SK-N-SH (cell line): ENCODE measurements at regions not wholly inside any gene's neighbourhood (a gene's known extent, or its start where the extent isn't known, plus 50 kb on each side); places are given as distances from the start of the nearest gene placed in this dataset.
"Not testable (repeated sequence)": the region's sequence is repeated elsewhere in the genome, so short reads cannot be mapped to it uniquely, and the experiment has no call there.

Experiments used
- CTCF ChIA-PET: fragments of 300-600, 350-600 bp; formaldehyde crosslinking; extraction: SDS; loops from one replicate; lab custom pipeline; 2021; lab: Yijun Ruan, JAX
- POLR2A ChIA-PET: fragments of 350-600 bp; sonication (Branson Sonifier 250); formaldehyde crosslinking; extraction: SDS; loops from one replicate; lab custom pipeline; 2020; ENCODE audit warnings: antibody characterized with exemption, inconsistent platforms; lab: Yijun Ruan, JAX
- DNase-seq: peaks from one replicate; pipeline ENCODE4 v3.0.0; 2012
- H2AFZ ChIP-seq: fragments of 200-600 bp; sonication (generic); 2 replicates; pipeline ENCODE4 v1.8.1; 2016; ENCODE audit warnings: antibody characterized with exemption, mild to moderate bottlenecking, low read depth
- H3F3A ChIP-seq: fragments of 200-600 bp; sonication (generic); replicated peaks from 2 replicates; pipeline ENCODE3; 2016; ENCODE audit warnings: antibody characterized with exemption, mild to moderate bottlenecking; ENCODE audit not compliant: insufficient read depth
- H3K27ac ChIP-seq, 2 experiments: fragments of 200-500 bp in 1 of 2; fragments of 200-600 bp in 1 of 2; sonication (Bioruptor generic) in 1 of 2; sonication (generic), shearing (Covaris generic) in 1 of 2; 2 replicates each; pipeline versions ENCODE4 v1.5.1 to v1.6.1; 2014 to 2016; ENCODE audit warnings: low read depth in 2 of 2, inconsistent platforms in 1 of 2, low read length in 1 of 2, mild to moderate bottlenecking in 1 of 2, mixed read lengths in 1 of 2
- H3K27me3 ChIP-seq: fragments of 200-600 bp; sonication (generic), shearing (Covaris generic); 2 replicates; pipeline ENCODE4 v1.6.1; 2016; ENCODE audit warnings: mixed run types; ENCODE audit not compliant: insufficient read depth
- H3K36me3 ChIP-seq, 2 experiments: fragments of 200-500 bp in 1 of 2; fragments of 200-600 bp in 1 of 2; sonication (Bioruptor generic) in 1 of 2; sonication (generic) in 1 of 2; replicated peaks in 1 of 2; 2 replicates each; pipeline versions ENCODE3 to v1.5.1; 2014 to 2016; ENCODE audit warnings: low read length in 1 of 2, mild to moderate bottlenecking in 1 of 2; ENCODE audit not compliant: insufficient read depth in 2 of 2, control insufficient read depth in 1 of 2
- H3K4me1 ChIP-seq, 2 experiments: fragments of 200-500 bp in 1 of 2; fragments of 200-600 bp in 1 of 2; sonication (Bioruptor generic) in 1 of 2; sonication (generic), shearing (Covaris generic) in 1 of 2; 2 replicates each; pipeline versions ENCODE4 v1.5.1 to v1.6.1; 2014 to 2016; ENCODE audit warnings: low read depth in 1 of 2, low read length in 1 of 2, mixed run types in 1 of 2; ENCODE audit not compliant: insufficient read depth in 2 of 2, control insufficient read depth in 1 of 2
- H3K4me2 ChIP-seq: fragments of 200-600 bp; sonication (generic), shearing (Covaris generic); 2 replicates; pipeline ENCODE4 v1.6.1; 2017; ENCODE audit warnings: mixed run types
- H3K4me3 ChIP-seq, 2 experiments: fragments of 200-500 bp in 1 of 2; fragments of 200-600 bp in 1 of 2; sonication (Bioruptor generic) in 1 of 2; sonication (generic), shearing (Covaris generic) in 1 of 2; 2 replicates each; pipeline versions ENCODE4 v1.5.1 to v1.8.1; 2014 to 2016; ENCODE audit warnings: low read depth in 2 of 2, inconsistent platforms in 1 of 2, low read length in 1 of 2, mild to moderate bottlenecking in 1 of 2, mixed read lengths in 1 of 2, moderate library complexity in 1 of 2
- H3K79me2 ChIP-seq: fragments of 200-600 bp; sonication (generic); 2 replicates; pipeline ENCODE4 v1.8.1; 2017; ENCODE audit warnings: mild to moderate bottlenecking; ENCODE audit not compliant: insufficient read depth
- H3K9ac ChIP-seq: fragments of 200-600 bp; sonication (generic); 2 replicates; pipeline ENCODE4 v1.6.1; 2017; ENCODE audit warnings: mixed run types
- H3K9me2 ChIP-seq: fragments of 200-600 bp; sonication (generic); 2 replicates; pipeline ENCODE4 v1.6.1; 2017; ENCODE audit warnings: mixed run types
- H3K9me3 ChIP-seq: fragments of 200-600 bp; sonication (generic); 2 replicates; pipeline ENCODE4 v1.6.1; 2017; ENCODE audit warnings: mixed run types, mild to moderate bottlenecking, moderate library complexity
- H4K20me1 ChIP-seq: fragments of 200-600 bp; sonication (generic); 2 replicates; pipeline ENCODE4 v1.6.1; 2017; ENCODE audit warnings: mild to moderate bottlenecking, mixed run types; ENCODE audit not compliant: insufficient read depth
- CHD2 ChIP-seq: fragments of 150-350 bp; IDR thresholded peaks from 2 replicates; pipeline ENCODE4 v1.6.1; 2018; ENCODE audit warnings: low read length; ENCODE audit not compliant: partially characterized antibody
- ELF1 ChIP-seq: IDR thresholded peaks from 2 replicates; pipeline ENCODE4 v1.4.0; 2012
- EP300 ChIP-seq, 2 experiments: IDR thresholded peaks; 2 replicates each; pipeline versions ENCODE4 v1.4.0 to v1.6.1; 2012; ENCODE audit warnings: borderline replicate concordance in 1 of 2, low read depth in 1 of 2, low read length in 1 of 2
- EZH2phosphoT487 ChIP-seq: fragments of 200-600 bp; sonication (generic); IDR thresholded peaks from 2 replicates; pipeline ENCODE4 v1.6.1; 2017; ENCODE audit warnings: low read depth, mixed run types, mild to moderate bottlenecking, antibody characterized with exemption, moderate library complexity, borderline replicate concordance
- FOXJ3 ChIP-seq: sonication (generic); formaldehyde crosslinking; IDR thresholded peaks from 2 replicates; pipeline ENCODE4 v1.5.1; 2020; ENCODE audit warnings: mild to moderate bottlenecking, missing genetic modification reagents
- FOXM1 ChIP-seq: IDR thresholded peaks from 2 replicates; pipeline ENCODE4 v1.4.0; 2012; ENCODE audit warnings: low read depth, mild to moderate bottlenecking
- GATA2 ChIP-seq: sonication (generic); formaldehyde crosslinking; IDR thresholded peaks from 2 replicates; pipeline ENCODE4 v1.5.0; 2020; ENCODE audit warnings: mild to moderate bottlenecking, missing genetic modification reagents
- JUND ChIP-seq: IDR thresholded peaks from 2 replicates; pipeline ENCODE4 v1.4.0; 2012
- MAX ChIP-seq: IDR thresholded peaks from 2 replicates; pipeline ENCODE4 v1.4.0; 2012; ENCODE audit warnings: low read depth
- MXI1 ChIP-seq: IDR thresholded peaks from 2 replicates; pipeline ENCODE4 v1.6.1; 2012; ENCODE audit warnings: mild to moderate bottlenecking, low read depth, low read length, improper control_type of control experiment
- NFIC ChIP-seq: IDR thresholded peaks from 2 replicates; pipeline ENCODE4 v1.4.0; 2012; ENCODE audit warnings: borderline replicate concordance
- POLR2AphosphoS5 ChIP-seq: IDR thresholded peaks from 2 replicates; pipeline ENCODE4 v1.6.1; 2012; ENCODE audit warnings: low read depth, low read length
- RAD21 ChIP-seq: IDR thresholded peaks from 2 replicates; pipeline ENCODE4 v1.6.1; 2012; ENCODE audit warnings: mild to moderate bottlenecking, low read length
- RCOR1 ChIP-seq: fragments of 150-350 bp; IDR thresholded peaks from 2 replicates; pipeline ENCODE4 v1.6.1; 2017; ENCODE audit warnings: antibody characterized with exemption, low read length
- TCF12 ChIP-seq: IDR thresholded peaks from 2 replicates; pipeline ENCODE4 v1.4.0; 2012
- TEAD4 ChIP-seq: IDR thresholded peaks from 2 replicates; pipeline ENCODE4 v1.4.0; 2012; ENCODE audit warnings: mild to moderate bottlenecking, borderline replicate concordance; ENCODE audit not compliant: insufficient read depth
- USF2 ChIP-seq: fragments of 150-350 bp; IDR thresholded peaks from 2 replicates; pipeline ENCODE4 v1.6.1; 2017; ENCODE audit warnings: antibody characterized with exemption, low read length, low read depth, borderline replicate concordance
- YY1 ChIP-seq: IDR thresholded peaks from 2 replicates; pipeline ENCODE4 v1.4.0; 2012; ENCODE audit warnings: low read depth, mild to moderate bottlenecking
- WGBS: methylation state at CpG from one replicate; pipeline ENCODE4 v1.1.6; 2017; ENCODE audit warnings: low lambda C conversion rate; 5-methylcytosine and 5-hydroxymethylcytosine counted together

- Histone ChIP-seq H2AFZ (no peak overlapping the region), H3K4me3 (no peak overlapping the region), H3F3A (no peaks in the 10 kb centered on the region), H3K9ac (no peak overlapping the region), H3K4me1 (peaks cover 0 to 5% of the 10 kb centered on the region in 2 experiments; a peak in 2 of 4 replicates), H4K20me1 (no peaks in the 10 kb centered on the region), H3K79me2 (no peaks in the 10 kb centered on the region), H3K4me2 (no peak overlapping the region), H3K36me3 (no peaks in the 10 kb centered on the region), H3K9me2 (no peaks in the 10 kb centered on the region), H3K27ac (no peak overlapping the region), H3K9me3 (no peaks in the 10 kb centered on the region), H3K27me3 (no peaks in the 10 kb centered on the region)
- 60% methylated on average over 2 of the region's 2 CpGs for WGBS
- TF ChIP-seq ELF1: no peak
- no peak for DNase-seq
- ChIA-PET CTCF (interaction anchor here (0.7 kb wide), 1 partner anchor 10 kb away, joined by 3 read pairs; no protein-coding TSS in a partner anchor), POLR2A (no interaction called here)
These were observed 160.8 kb downstream of the CCER1 start for GRCh38 chr12:90794212-90794611.

- H3K9me3 ChIP-seq, H3K79me2 ChIP-seq, H3K9ac ChIP-seq, H3K9me2 ChIP-seq, DNase-seq, H3K27me3 ChIP-seq, CTCF ChIA-PET, H4K20me1 ChIP-seq, POLR2A ChIA-PET, H3F3A ChIP-seq, H3K4me2 ChIP-seq, H3K4me3 ChIP-seq, H3K4me1 ChIP-seq, H2AFZ ChIP-seq, H3K36me3 ChIP-seq: not testable (repeated sequence)
- WGBS: 48% methylated on average over 1 of the region's 1 CpG
- H3K27ac ChIP-seq: peak overlapping the region in 1 of 2 experiments; percentile 99; a peak in 2 of 4 replicates
These were observed 162.3 kb downstream of the CCER1 start for GRCh38 chr12:90792718-90793117.

- 9% methylated on average over 3 of the region's 3 CpGs for WGBS
- no peak overlapping the region for H3K4me3 ChIP-seq
- no peaks in the 10 kb centered on the region for H3K9me3 ChIP-seq
- TF ChIP-seq EZH2phosphoT487: no peak
- peak; percentile 30; the same call in 1 of the 2 replicates for TF ChIP-seq POLR2AphosphoS5
- TF ChIP-seq GATA2 (CRISPR knock-in tag): peak; percentile 99
- TF ChIP-seq JUND: no peak
- peak; percentile 86 for TF ChIP-seq FOXJ3 (CRISPR knock-in tag)
- TF ChIP-seq TCF12: peak; percentile 53; the same call in 1 of the 2 replicates
- TF ChIP-seq FOXM1: no peak
- peak; percentile 82 for TF ChIP-seq CHD2
- TF ChIP-seq RAD21: peak; percentile 43
- TF ChIP-seq TEAD4: peak; percentile 26; the same call in 1 of the 2 replicates
- no peak for TF ChIP-seq NFIC
- no peak for TF ChIP-seq YY1
- TF ChIP-seq USF2: no peak
- TF ChIP-seq MAX: no peak
- TF ChIP-seq RCOR1: peak; percentile 98
- peak; percentile 42; the same call in 1 of the 2 replicates for TF ChIP-seq MXI1
- peak in 1 of 2 experiments; percentile 98; a peak in 2 of 4 replicates for TF ChIP-seq EP300 (IDR thresholded peaks at IDR 0.05; ENCODE audit: borderline replicate concordance in 1 of 2, low read depth in 1 of 2, low read length in 1 of 2)
- H3K27ac ChIP-seq: peak overlapping the region in 1 of 2 experiments; percentile 99; a peak in 2 of 4 replicates
- no peak overlapping the region for H3K9ac ChIP-seq
- H3K79me2 ChIP-seq: no peaks in the 10 kb centered on the region
- no peaks in the 10 kb centered on the region for H3K9me2 ChIP-seq
- peak; percentile 45 for DNase-seq
- ChIA-PET POLR2A (no interaction called here), CTCF (interaction anchor here (1.3 kb wide), 1 partner anchor 62 kb away, joined by 4 read pairs; no protein-coding TSS in a partner anchor)
- no peak overlapping the region for H3K4me2 ChIP-seq
- H3F3A ChIP-seq: no peaks in the 10 kb centered on the region
- peaks cover 0 to 5% of the 10 kb centered on the region in 2 experiments; a peak in 2 of 4 replicates for H3K4me1 ChIP-seq
- H2AFZ ChIP-seq: no peak overlapping the region
- H4K20me1 ChIP-seq: no peaks in the 10 kb centered on the region
- H3K36me3 ChIP-seq: no peaks in the 10 kb centered on the region
- no peaks in the 10 kb centered on the region for H3K27me3 ChIP-seq
These were observed 163.5 kb downstream of the CCER1 start for GRCh38 chr12:90791445-90791844.
